Activated T-cell treated with anti-CD3 and anti-CD28 coated beads for 1 hour (primary cell): ENCODE measurements at regions not wholly inside any gene's neighbourhood (a gene's known extent, or its start where the extent isn't known, plus 50 kb on each side); places are given as distances from the start of the nearest gene placed in this dataset.
"Not testable (repeated sequence)": the region's sequence is repeated elsewhere in the genome, so short reads cannot be mapped to it uniquely, and the experiment has no call there.

Source experiments
- DNase-seq: peaks from one replicate; pipeline ENCODE4 v3.0.0-alpha.2; 2020; ENCODE audit warnings: low read depth

- DNase-seq = no peak
These were observed 185.6 kb upstream of the ADRA1D start for GRCh38 chr20:4434681-4435080.

- DNase-seq = no peak
These were observed 182.4 kb upstream of the ADRA1D start for GRCh38 chr20:4431446-4431845.

- not testable (repeated sequence) for DNase-seq
These were observed 181.7 kb upstream of the ADRA1D start for GRCh38 chr20:4430826-4431225.

GRCh38 chr20:4427940-4428586 lies 179.0 kb upstream of the ADRA1D start:
- no peak for DNase-seq

- DNase-seq = no peak
These were observed 169.1 kb upstream of the ADRA1D start for GRCh38 chr20:4418141-4418540.

- no peak for DNase-seq
These were observed 166.2 kb upstream of the ADRA1D start for GRCh38 chr20:4415281-4415680.

GRCh38 chr20:4413314-4414049 lies 164.4 kb upstream of the ADRA1D start:
- DNase-seq = no peak

GRCh38 chr20:4412216-4412615 lies 163.1 kb upstream of the ADRA1D start:
- no peak for DNase-seq

- DNase-seq = no peak
These were observed 162.7 kb upstream of the ADRA1D start for GRCh38 chr20:4411744-4412143.

- no peak for DNase-seq
These were observed 157.5 kb upstream of the ADRA1D start for GRCh38 chr20:4406627-4407026.

- DNase-seq = no peak
These were observed 152.5 kb upstream of the ADRA1D start for GRCh38 chr20:4401601-4402000.

- no peak for DNase-seq
These were observed 135.9 kb upstream of the ADRA1D start for GRCh38 chr20:4384961-4385360.

GRCh38 chr20:4383961-4384360 lies 134.9 kb upstream of the ADRA1D start:
- no peak for DNase-seq

- DNase-seq = no peak
These were observed 126.8 kb upstream of the ADRA1D start for GRCh38 chr20:4375881-4376280.

GRCh38 chr20:4373454-4373853 lies 124.4 kb upstream of the ADRA1D start:
- DNase-seq = no peak

- DNase-seq = no peak
These were observed 122.7 kb upstream of the ADRA1D start for GRCh38 chr20:4371623-4372251.

- no peak for DNase-seq
These were observed 121.8 kb upstream of the ADRA1D start for GRCh38 chr20:4370851-4371250.

GRCh38 chr20:4369798-4370124 lies 120.7 kb upstream of the ADRA1D start:
- no peak for DNase-seq

- DNase-seq = no peak
These were observed 120.2 kb upstream of the ADRA1D start for GRCh38 chr20:4369119-4369797.

- no peak for DNase-seq
These were observed 117.0 kb upstream of the ADRA1D start for GRCh38 chr20:4366076-4366475.

GRCh38 chr20:4358552-4358951 lies 109.5 kb upstream of the ADRA1D start:
- no peak for DNase-seq

- no peak for DNase-seq
These were observed 103.3 kb upstream of the ADRA1D start for GRCh38 chr20:4352348-4352747.

- no peak for DNase-seq
These were observed 101.0 kb upstream of the ADRA1D start for GRCh38 chr20:4350096-4350495.
